IPS-NIHi7 (cell line): ENCODE measurements at regions not wholly inside any gene's neighbourhood (a gene's known extent, or its start where the extent isn't known, plus 50 kb on each side); places are given as distances from the start of the nearest gene placed in this dataset.
"Not testable (repeated sequence)": the region's sequence is repeated elsewhere in the genome, so short reads cannot be mapped to it uniquely, and the experiment has no call there.

Source experiments
- DNase-seq: peaks from one replicate; pipeline ENCODE4 v3.0.0; 2012; ENCODE audit warnings: mixed read lengths; ENCODE audit errors: extremely low spot score

DNA sequence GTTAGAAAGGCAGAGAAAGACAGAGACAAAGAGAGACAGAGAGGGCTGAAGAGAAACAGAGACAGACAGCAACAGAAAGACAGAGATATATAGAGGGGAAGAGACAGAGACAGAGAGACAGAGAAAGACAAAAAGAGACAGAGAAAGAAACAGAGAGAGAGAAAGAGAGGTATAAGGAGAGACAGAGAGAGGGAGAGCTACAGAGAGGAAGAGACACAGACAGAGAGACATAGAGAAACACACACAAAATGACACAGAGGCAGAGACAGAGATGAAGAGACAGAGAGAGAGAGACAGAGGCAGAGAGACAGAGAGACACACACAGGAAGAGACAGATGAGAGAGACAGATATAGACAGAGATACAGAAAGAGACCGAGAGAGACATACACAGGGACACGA is 168.6 kb downstream of the TMEM121 start:
- DNase-seq: no peak

DNA sequence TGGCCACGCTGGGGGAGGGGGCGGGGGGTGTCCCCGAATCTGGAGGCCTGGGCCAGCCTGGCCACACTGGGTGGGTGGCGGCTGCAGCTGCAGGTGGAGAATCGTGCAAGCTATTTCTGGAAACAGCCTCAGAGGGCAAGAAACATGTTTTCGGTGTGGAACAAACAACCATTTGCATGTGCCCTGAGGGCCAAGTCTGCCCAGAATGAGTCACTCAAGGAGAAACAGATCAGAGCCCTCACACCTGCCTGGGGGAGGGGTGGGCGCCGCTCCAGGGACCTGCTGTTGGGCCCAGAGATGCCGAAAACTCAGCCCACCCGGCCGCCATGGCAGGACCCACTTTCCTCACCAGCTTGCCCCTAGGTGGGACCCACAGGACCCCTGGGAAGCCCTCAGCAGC is 170.0 kb downstream of the TMEM121 start:
- DNase-seq: not testable (repeated sequence)

DNA sequence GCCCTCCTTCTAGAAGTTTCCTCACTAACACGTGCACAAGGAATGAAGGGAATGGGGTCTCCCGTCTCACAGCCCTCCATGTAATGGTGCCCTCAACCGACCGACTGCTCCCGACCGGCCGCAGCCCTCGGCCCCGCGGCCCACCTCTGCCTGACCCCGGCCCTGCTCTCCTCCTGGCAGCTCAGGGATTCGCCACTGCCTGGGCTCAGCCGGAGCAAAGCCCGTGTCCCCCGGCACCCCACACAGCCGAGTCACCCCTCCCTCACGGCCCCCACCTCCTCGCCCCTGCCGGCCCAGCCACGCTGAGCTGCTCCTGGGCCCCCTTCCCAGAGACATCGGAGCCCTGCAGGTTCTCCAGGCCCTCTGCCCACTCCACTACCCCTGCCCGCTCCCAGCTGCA is 171.0 kb downstream of the TMEM121 start:
- DNase-seq: not testable (repeated sequence)

DNA sequence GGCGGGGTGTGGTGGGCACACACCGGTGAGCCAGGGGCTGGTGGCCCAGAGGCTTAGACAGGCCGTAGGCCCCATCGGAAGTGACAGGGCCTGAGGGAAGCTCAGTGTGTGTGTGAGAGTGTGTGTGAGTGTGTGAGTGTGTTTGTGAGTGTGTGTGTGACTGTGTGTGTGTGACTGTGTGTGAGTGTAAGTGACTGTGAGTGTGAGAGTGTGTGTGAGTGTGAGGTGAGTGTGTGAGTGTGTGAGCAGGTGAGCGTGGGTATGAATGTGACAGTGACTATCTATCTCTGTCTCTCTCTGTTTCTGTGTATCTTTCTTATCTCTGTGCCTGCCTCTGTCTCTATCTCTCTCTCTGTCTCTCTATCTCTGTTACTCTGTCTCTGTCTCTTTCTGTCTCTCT is 171.6 kb downstream of the TMEM121 start:
- not testable (repeated sequence) for DNase-seq

DNA sequence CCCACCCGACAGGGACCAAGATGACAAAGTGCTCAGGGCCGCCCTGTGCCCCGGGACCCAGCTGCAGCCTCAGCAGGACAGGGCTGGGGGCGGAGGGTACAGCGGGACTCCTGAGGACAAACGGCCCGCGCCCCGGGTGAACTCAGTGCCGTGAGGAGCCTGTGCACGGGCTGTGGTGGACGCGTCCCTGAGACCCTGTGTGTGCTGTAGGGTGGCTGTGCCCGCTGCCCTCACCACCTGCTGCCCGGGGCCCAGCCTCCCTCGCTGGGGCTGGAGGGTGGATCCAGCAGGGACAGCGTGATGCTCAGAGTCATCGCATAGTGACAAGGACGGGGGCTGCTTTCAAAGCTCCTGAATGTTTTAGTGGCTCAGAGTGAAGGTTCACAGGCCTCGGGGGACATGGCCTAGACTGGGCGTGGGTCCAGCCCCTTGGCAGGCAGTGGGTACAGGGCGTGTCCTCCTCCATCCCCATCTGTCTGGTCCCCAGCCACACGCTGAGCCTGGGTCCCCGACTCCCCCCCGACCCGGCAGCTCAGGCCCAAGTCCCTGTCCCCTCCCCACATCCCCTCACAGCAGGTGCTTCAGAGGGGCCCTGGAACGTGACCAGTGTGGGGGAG is 172.7 kb downstream of the TMEM121 start:
- DNase-seq: not testable (repeated sequence)

DNA sequence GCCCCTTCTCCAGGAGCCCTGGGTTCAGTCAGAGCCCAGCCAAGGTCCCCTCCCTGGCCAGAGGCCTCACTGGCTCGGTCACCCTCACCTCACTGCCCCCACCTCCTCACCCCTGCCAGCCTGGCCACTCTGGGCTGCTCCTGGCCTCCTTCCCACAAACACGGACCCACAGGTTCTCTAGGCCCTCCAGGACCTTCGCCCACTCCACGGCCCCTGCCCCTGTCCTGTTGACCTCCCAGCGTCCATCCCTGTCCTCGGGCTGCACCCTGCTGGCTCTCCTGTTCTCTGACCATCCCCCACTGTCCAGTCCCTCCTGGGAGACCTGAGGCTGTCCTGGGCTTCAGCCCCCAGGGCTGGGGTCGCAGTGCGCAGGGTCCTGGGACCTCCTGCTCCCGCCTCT is 173.3 kb downstream of the TMEM121 start:
- not testable (repeated sequence) for DNase-seq

DNA sequence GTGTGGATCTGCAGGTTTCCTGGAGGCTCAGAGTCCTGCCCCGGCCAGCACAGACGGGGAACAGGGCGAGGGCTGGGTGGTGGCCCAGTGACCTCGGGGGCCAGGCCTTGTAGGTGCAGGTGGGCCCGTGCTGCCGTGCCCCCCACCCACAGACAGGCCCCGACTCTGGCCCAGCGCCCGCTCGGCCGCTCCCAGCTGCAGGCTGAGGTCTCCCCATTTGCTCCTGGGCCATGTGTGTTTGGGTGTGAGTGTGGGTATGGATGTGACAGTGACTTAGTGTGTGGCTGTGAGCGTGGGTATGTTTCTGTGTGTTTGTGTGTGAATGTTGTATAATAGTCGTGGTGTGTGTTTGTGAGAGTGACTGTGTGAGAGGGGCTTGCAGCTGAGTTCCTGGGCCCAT is 173.8 kb downstream of the TMEM121 start:
- DNase-seq: not testable (repeated sequence)

DNA sequence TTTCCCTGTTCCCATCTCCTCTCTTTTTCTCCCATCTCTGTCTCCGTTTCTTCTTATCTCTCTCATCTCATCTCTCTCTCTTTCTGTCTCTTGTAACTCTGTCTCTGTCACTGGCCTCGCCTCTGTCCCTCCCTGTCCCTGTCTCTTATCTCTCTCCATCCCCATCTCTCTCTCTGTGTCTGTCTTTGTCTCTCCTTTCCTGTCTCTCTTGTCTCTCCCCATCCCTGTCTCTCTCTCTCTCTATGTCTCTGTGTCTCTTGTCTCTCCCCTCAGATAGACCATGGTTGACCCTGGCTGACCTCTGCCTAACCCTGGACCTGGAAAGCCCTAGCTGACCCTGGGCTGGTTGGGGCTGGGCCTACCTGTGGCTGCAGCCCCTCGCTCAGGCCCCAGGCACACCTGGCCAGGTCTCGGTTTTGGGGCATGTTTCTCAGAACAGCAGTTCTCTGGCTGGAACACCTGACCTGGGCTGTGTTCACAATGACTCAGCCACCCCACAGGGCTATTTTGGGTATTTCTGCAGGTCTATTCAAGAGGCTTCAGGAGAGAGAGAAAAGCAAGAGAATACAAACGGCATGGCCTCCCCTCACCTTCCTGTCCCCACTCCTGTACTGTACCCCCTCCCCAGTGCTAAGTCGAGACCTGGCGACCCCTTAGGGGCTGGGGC is 174.4 kb downstream of the TMEM121 start:
- DNase-seq: no peak

DNA sequence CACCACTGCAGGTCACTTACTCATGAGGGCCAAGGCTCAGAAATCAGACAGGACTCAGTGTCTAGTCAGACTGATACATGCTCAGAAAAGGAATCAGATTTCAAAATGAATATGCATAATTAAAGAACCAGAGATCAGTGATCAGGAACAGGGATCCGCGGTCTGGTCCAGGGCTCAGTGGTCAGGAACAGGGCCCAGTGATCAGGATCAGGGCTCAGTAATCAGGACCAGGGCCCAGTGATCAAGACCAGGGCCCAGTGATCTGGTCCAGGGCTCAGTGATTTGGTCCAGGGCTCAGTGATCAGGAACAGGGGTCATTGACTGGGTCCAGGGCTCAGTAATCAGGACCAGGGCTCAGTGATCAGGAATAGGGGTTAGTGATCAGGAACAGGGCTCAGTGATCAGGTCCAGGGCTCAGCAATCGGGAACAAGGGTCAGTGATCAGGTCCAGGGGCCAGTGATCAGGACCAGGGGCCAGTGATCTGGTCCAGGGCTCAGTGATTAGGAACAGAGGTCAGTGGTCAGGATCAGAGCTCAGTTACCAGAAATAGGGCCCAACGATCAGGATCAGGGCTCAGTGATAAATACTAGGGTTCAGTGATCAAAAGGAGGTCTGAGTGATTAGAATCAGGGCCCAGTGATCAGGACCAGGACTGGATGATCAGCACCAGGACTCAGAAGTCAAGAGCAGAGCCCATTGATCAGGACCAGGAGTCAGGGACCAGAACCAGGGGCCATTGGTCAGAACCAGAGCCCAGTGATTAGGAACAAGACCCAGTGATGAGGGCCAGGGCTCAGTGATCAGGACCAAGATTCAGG is 175.3 kb downstream of the TMEM121 start:
- DNase-seq: no peak

DNA sequence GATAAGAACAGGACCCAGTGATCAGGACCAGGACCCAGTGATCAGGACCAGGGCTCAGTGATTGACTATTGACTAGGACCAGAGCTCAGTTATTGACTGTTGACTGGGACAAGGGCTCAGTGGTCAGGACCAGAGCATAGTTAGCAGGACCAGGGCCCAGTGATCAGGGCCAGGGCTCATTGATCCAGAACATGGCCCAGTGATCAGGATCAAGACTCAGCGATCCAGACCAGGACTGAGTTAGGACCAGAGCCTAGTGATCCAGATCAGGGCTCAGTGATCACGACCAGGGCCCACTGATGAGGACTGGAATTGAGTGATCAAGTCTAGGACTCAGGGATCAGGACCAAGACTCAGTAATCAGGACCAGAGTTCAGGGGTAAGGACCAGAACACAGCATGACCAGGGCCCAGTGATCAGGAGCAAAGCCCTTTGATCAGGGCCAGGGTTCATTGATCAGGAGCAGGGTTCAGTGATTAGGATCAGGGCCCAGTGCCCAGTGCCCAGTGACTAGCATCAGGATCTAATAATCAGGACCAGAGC is 176.0 kb downstream of the TMEM121 start:
- DNase-seq: no peak

DNA sequence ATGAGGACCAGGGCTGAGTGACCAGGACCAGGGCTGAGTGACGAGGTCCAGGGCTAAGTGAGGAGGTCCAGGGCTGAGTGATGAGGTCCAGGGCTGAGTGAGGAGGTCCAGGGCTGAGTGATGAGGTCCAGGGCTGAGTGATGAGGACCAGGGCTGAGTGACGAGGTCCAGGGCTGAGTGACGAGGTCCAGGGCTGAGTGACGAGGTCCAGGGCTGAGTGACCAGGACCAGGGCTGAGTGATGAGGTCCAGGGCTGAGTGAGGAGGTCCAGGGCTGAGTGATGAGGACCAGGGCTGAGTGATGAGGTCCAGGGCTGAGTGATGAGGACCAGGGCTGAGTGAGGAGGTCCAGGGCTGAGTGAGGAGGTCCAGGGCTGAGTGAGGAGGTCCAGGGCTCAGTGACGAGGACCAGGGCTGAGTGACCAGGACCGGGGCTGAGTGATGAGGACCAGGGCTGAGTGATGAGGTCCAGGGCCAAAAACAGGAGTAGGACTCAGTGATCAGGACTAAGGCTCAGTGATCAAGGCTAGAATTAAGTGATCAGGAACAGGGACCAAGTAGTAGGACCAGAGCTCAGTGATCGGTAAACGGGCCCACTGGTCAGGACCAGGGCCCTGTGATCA is 176.8 kb downstream of the TMEM121 start:
- not testable (repeated sequence) for DNase-seq

DNA sequence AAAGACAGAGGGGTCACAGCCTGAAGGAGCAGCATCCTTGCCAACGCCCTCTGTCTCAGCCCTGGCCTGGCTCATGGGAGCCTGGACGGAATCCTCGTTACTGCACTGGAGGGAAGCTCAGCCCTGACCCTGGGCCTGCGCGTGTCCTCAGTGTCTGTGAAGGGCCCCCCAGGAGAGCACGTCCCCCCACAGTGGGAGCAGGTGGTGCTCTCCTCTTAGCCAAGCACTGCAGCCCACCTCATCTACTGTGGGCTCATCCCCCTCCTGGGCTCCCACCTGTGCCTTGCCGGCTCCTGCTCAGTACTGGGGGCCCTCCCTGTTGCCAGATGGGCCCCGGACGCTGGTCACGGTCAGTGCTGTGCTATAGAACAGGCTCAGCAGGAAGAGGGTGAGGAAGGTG is 177.7 kb downstream of the TMEM121 start:
- DNase-seq: not testable (repeated sequence)

DNA sequence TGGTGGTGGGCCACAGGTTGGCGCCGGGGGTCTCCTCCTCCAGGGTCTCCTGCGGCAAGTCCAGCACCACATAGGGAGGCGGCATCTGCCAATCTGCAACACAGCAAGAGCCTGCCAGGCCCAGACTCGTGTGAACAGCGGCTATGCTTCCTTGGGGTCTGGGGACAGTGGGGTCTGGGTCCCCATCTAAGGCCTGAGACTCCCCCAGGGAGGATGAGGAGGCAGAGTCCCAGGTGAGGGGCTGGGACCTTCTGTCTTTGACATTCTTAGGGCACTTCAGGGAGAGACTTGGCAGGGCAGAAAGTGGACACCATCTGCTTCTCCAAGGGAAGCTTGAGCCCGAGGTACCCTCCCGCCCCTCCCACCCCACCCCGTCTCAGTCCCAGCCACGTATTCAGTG is 178.1 kb downstream of the TMEM121 start:
- DNase-seq: not testable (repeated sequence)

DNA sequence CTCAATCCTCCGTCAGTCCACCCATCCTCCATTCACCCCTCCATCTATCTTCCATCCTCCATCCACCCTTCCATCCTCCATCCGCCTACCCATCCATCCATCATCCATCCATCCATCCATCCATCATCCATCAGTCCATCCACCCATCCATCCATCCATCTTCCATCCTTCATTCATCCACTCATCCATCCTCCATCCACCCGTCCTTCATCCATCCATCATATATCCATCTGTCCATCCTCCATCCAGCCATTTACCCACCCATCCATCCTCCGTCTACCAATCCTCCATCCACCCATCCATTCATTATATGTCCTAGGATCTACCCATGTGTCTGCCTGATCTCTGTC is 179.1 kb downstream of the TMEM121 start:
- not testable (repeated sequence) for DNase-seq

DNA sequence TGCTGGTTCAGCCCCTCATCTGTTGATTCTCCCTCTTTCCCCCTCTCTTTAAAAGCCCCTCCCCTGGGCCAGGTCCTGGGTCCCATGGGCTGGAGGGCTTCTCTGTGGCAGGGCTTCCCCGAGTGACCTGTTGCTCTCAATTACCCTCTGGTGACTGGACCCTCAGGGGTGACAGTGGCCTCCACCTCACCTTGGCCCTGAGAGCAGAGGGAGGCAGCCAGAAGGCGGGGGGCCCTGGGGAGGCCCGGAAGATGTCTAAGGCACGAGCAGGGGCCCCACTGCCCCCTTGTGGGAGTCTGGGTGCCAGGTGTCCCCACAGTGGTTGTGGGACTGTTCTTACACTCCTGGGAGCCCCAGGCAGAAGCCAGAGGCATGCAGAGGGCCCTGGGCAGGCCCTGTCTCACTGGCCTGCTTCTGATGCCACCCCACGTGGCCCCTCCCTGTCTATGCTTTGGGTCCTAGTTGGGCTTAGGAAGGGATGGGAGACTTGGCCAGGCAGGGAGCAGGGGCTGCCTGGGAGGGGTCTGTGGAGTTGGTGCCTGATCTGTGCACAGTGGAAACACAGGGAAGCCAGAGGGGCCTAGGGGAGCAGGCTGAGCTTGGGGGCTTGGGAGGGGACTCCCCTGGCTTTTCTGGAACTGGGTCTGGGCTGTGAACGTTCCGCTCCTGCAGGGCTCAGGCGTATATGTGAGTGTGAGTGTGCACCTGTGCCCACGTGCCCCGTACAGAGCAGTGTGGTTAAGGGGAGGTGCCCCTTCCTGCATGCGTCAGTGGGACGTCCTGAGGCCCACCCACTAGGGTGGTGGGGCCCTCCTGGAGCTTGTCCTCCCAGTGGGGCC is 179.7 kb downstream of the TMEM121 start:
- DNase-seq: not testable (repeated sequence)

DNA sequence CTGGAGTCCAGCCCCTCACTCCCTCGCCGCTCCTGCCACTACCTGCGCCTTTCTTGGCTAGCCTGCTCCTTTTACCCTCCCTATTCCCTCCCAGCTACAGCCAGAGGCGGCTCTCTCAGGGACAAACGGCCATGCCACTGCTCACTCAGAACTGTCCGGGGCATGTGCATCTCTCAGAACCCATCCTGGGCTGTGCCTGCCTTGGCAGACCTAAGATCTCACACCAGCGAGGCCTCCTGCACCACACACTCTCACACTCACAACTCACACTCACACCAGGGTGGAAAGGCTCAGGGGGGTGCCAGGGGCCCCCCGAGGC is 180.3 kb downstream of the TMEM121 start:
- DNase-seq: not testable (repeated sequence)

DNA sequence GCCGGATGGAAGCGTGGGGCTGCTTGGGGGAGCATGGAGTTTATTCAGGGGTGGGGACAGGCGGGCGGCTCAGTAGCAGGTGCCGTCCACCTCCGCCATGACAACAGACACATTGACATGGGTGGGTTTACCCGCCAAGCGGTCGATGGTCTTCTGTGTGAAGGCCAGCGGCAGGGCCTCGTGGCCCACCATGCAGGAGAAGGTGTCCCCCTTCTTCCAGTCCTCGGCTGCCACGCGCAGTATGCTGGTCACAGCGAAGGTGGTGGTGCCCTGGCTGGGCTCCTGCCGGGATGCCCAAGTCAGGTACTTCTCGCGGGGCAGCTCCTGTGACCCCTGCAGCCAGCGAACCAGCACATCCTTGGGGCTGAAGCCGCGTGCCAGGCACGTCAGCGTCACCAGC is 180.7 kb downstream of the TMEM121 start:
- not testable (repeated sequence) for DNase-seq

DNA sequence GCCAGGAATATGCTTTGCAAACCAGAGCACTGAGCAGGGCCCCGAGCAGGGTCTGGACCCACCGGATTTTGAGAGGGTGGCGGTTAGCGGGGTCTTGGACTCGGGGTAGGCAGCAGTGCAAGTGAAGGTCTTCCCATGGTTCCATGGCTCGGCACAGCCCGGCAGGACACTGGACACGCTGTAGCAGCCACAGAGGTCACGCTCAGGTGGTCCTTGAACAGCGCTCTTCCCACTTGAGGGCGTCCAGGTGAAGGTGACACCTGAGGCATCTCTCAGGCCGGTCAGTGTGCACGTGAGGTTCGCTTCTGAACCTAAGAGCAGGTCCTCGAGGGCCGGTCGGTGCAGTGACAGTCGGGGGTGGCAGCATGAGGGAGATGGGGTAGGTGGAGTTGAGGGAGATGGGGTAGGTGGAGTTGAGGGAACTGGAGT is 181.4 kb downstream of the TMEM121 start:
- not testable (repeated sequence) for DNase-seq

DNA sequence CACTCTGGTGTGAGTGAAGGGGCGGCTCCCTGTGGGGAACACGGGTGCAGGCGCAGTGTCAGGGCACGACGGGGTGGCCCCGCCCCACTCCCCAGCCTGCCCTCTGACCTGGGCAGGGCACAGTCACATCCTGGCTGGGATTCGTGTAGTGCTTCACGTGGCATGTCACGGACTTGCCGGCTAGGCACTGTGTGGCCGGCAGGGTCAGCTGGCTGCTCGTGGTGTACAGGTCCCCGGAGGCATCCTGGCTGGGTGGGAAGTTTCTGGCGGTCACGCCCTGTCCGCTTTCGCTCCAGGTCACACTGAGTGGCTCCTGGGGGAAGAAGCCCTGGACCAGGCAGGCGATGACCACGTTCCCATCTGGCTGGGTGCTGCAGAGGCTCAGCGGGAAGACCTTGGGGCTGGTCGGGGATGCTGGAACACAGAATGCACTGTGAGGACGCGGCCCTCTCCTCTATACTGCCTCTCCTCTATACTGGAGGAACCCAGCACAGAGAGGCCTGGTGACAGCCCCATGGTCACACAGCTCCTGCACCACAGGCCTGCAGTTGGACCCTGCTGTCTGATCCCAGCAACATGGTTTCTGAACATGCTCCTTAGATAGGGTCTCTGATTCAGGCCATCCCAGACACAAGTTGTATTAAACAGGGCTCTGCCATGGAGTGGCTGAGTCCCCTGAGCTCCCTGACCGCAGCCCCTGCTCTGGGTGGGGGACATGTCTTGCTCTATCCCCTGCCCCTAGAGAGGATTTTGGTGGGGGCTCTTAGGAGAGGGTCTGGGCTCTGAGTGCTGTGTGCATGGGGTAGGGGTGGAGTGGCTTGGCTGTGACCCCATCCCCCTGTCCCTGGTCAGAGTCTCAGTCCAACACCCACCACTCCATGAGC is 182.1 kb downstream of the TMEM121 start:
- not testable (repeated sequence) for DNase-seq
